ENCODE measurements at regions not wholly inside any gene's neighbourhood (a gene's known extent, or its start where the extent isn't known, plus 50 kb on each side); places are given as distances from the start of the nearest gene placed in this dataset.

DNA sequence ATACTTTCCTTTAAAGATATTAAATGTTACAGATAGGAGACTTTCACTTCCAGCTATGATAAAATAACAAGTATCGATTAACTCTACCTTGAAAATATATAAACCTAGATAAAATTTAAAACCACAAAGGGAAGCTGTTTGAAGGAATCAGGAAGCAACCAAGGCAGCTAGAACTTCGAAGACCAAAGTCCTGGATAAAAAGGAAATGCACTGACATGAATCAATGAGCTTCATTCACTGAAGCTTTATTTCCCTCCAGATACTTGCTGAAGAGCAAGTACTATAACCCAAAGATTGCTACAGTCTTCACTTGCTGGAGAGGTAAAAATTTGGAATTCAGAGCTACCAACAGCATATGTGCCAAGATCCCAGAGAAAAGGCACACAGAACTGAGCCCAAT, 144.1 kb downstream of the PIK3R1 start (continued):
- no peak for TF ChIP-seq REST (IDR thresholded peaks at IDR 0.05; ENCODE audit: low read depth, low read length)
- no peak for TF ChIP-seq NFIC (IDR thresholded peaks at IDR 0.05; ENCODE audit: borderline replicate concordance)
- no peak for TF ChIP-seq TEAD4 (IDR thresholded peaks at IDR 0.05; ENCODE audit: borderline replicate concordance, insufficient read depth)
- TF ChIP-seq SMC3 (IDR thresholded peaks at IDR 0.05; ENCODE audit: low read depth, low read length) = no peak
- no peak for TF ChIP-seq RCOR1 (IDR thresholded peaks at IDR 0.05; ENCODE audit: low read length)

DNA sequence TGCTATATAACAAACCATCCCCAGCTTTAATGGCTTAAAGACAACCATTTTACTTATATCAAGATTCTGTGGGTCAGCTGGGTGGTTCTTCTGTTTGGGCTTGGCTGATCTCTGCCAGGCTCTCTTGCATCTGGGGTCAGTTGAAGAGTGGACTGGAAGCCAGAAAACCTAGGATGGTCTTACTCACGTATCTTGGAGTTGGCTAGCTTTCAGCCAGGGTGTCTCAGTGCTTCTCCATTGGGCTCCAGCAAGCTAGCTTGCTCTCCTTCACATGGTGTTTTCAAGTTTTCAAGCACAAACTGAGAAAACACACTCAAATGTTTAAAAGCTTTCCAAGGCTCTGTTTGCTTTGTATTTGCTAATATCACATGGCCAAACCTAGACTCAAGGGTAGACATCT, 146.8 kb downstream of the PIK3R1 start:
- CTCF ChIA-PET = no interaction called here
- DNase-seq = no peak
- no peak overlapping the region for H3K9ac ChIP-seq
- peaks cover 0 to 2% of the 10 kb centered on the region in 2 experiments; a peak in 1 of 4 replicates for H3K4me1 ChIP-seq (ENCODE audit: control insufficient read depth in 1 of 2, insufficient read depth in 2 of 2, low read depth in 1 of 2, low read length in 1 of 2)
- H3K27me3 ChIP-seq (ENCODE audit: insufficient read depth) = no peaks in the 10 kb centered on the region
- no peaks in the 10 kb centered on the region for H3K9me2 ChIP-seq
- TF ChIP-seq TEAD4 (IDR thresholded peaks at IDR 0.05; ENCODE audit: borderline replicate concordance, insufficient read depth) (no peak), POLR2AphosphoS5 (IDR thresholded peaks at IDR 0.05; ENCODE audit: low read depth, low read length) (no peak), FOXM1 (IDR thresholded peaks at IDR 0.05; ENCODE audit: low read depth) (no peak), FOSL2 (IDR thresholded peaks at IDR 0.05; ENCODE audit: borderline replicate concordance, low read depth) (no peak), EP300 (IDR thresholded peaks at IDR 0.05; ENCODE audit: borderline replicate concordance in 1 of 2, low read depth in 1 of 2, low read length in 1 of 2) (no peak), MEF2A (IDR thresholded peaks at IDR 0.05; ENCODE audit: borderline replicate concordance, low read depth) (no peak), RXRA (IDR thresholded peaks at IDR 0.05; ENCODE audit: borderline replicate concordance, low read depth) (no peak), SMC3 (IDR thresholded peaks at IDR 0.05; ENCODE audit: low read depth, low read length) (no peak), ZBTB33 (IDR thresholded peaks at IDR 0.05; ENCODE audit: borderline replicate concordance, low read depth) (no peak), GABPA (IDR thresholded peaks at IDR 0.05; ENCODE audit: low read depth) (no peak), RFX5 (IDR thresholded peaks at IDR 0.05; ENCODE audit: low read length) (no peak), EZH2phosphoT487 (IDR thresholded peaks at IDR 0.05; ENCODE audit: borderline replicate concordance, low read depth) (no peak), RAD21 (IDR thresholded peaks at IDR 0.05; ENCODE audit: low read length) (no peak), FOXJ3 (CRISPR knock-in tag; IDR thresholded peaks at IDR 0.05) (no peak)
- TF ChIP-seq, protein P1, sequence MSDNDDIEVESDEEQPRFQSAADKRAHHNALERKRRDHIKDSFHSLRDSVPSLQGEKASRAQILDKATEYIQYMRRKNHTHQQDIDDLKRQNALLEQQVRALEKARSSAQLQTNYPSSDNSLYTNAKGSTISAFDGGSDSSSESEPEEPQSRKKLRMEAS (IDR thresholded peaks at IDR 0.05; ENCODE audit: low read depth) = no peak
- H2AFZ ChIP-seq (ENCODE audit: low read depth) = no peak overlapping the region
- H4K20me1 ChIP-seq (ENCODE audit: insufficient read depth) = no peaks in the 10 kb centered on the region
- H3K27ac ChIP-seq (ENCODE audit: low read depth in 2 of 2, low read length in 1 of 2) = no peak overlapping the region
- H3K4me3 ChIP-seq (ENCODE audit: low read depth in 2 of 2, low read length in 1 of 2) = no peak overlapping the region
- no peak overlapping the region for H3K4me2 ChIP-seq
- H3K79me2 ChIP-seq (ENCODE audit: insufficient read depth) = no peaks in the 10 kb centered on the region
- POLR2A ChIA-PET = no interaction called here
- 20% methylated on average over 1 of the region's 1 CpG for WGBS (ENCODE audit: low lambda C conversion rate)
- no peaks in the 10 kb centered on the region for H3K36me3 ChIP-seq (replicated peaks in 1 of 2; ENCODE audit: control insufficient read depth in 1 of 2, insufficient read depth in 2 of 2, low read length in 1 of 2)
- H3F3A ChIP-seq (replicated peaks; ENCODE audit: insufficient read depth) = no peaks in the 10 kb centered on the region
- no peaks in the 10 kb centered on the region for H3K9me3 ChIP-seq
